Adipocyte (in vitro differentiated cells): ENCODE measurements at regions not wholly inside any gene's neighbourhood (a gene's known extent, or its start where the extent isn't known, plus 50 kb on each side); places are given as distances from the start of the nearest gene placed in this dataset.

Source experiments
- DNase-seq: peaks from one replicate; pipeline ENCODE4 v3.0.0-alpha.2; 2015; ENCODE audit warnings: low read depth
- H3K27me3 ChIP-seq: replicated peaks from 2 replicates; pipeline ENCODE4 v1.7.0; 2013; ENCODE audit warnings: mild to moderate bottlenecking, low read length, moderate library complexity; ENCODE audit not compliant: control insufficient read depth, insufficient read depth
- H3K36me3 ChIP-seq: 2 replicates; pipeline ENCODE4 v1.7.0; 2013; ENCODE audit warnings: low read length, mild to moderate bottlenecking, moderate library complexity; ENCODE audit not compliant: control insufficient read depth, insufficient read depth, severe bottlenecking
- H3K4me1 ChIP-seq: 2 replicates; pipeline ENCODE4 v1.7.0; 2013; ENCODE audit warnings: mild to moderate bottlenecking, low read length, moderate library complexity; ENCODE audit not compliant: control insufficient read depth, insufficient read depth
- H3K4me3 ChIP-seq: 2 replicates; pipeline ENCODE4 v1.7.0; 2013; ENCODE audit warnings: mild to moderate bottlenecking, low read length, moderate library complexity
- H3K9ac ChIP-seq: 2 replicates; pipeline ENCODE4 v1.7.0; 2013; ENCODE audit warnings: mild to moderate bottlenecking, low read length, moderate library complexity
- H3K9me3 ChIP-seq: 2 replicates; pipeline ENCODE4 v1.7.0; 2013; ENCODE audit warnings: mild to moderate bottlenecking, low read length, moderate library complexity; ENCODE audit not compliant: control insufficient read depth

GRCh38 chr6:146890172-146890571 is 291.4 kb downstream of the ADGB start:
- Histone ChIP-seq H3K9me3 (no peaks in the 10 kb centered on the region), H3K4me1 (peaks cover 15% of the 10 kb centered on the region), H3K27me3 (no peaks in the 10 kb centered on the region), H3K36me3 (no peaks in the 10 kb centered on the region), H3K4me3 (no peak overlapping the region), H3K9ac (no peak overlapping the region)
- no peak for DNase-seq

- DNase-seq = no peak
- Histone ChIP-seq H3K27me3 (no peaks in the 10 kb centered on the region), H3K4me1 (peaks cover 15% of the 10 kb centered on the region)
Measured at GRCh38 chr6:146890644-146891434, 292.1 kb downstream of the ADGB start.

GRCh38 chr6:146891615-146892265 is 293.0 kb downstream of the ADGB start:
- Histone ChIP-seq H3K4me3 (no peak overlapping the region), H3K4me1 (peaks cover 11% of the 10 kb centered on the region), H3K27me3 (no peaks in the 10 kb centered on the region), H3K9me3 (no peaks in the 10 kb centered on the region), H3K9ac (no peak overlapping the region), H3K36me3 (no peaks in the 10 kb centered on the region)
- DNase-seq = no peak

More at GRCh38 chr6:146890644-146891434, 292.1 kb downstream of the ADGB start:
- no peaks in the 10 kb centered on the region for H3K9me3 ChIP-seq
- no peak overlapping the region for H3K9ac ChIP-seq
- H3K4me3 ChIP-seq = no peak overlapping the region
- H3K36me3 ChIP-seq = no peaks in the 10 kb centered on the region

- no peak for DNase-seq
- Histone ChIP-seq H3K4me1 (peaks cover 8% of the 10 kb centered on the region), H3K9me3 (no peaks in the 10 kb centered on the region), H3K4me3 (no peak overlapping the region), H3K27me3 (no peaks in the 10 kb centered on the region), H3K9ac (no peak overlapping the region), H3K36me3 (no peaks in the 10 kb centered on the region)
Measured at GRCh38 chr6:146892283-146892612, 293.5 kb downstream of the ADGB start.

- Histone ChIP-seq H3K4me1 (peaks cover 3% of the 10 kb centered on the region), H3K9ac (no peak overlapping the region), H3K36me3 (no peaks in the 10 kb centered on the region), H3K9me3 (no peaks in the 10 kb centered on the region), H3K27me3 (no peaks in the 10 kb centered on the region), H3K4me3 (no peak overlapping the region)
- peak; percentile 47 for DNase-seq
Measured at GRCh38 chr6:146892613-146893401, 294.0 kb downstream of the ADGB start.

- H3K4me1 ChIP-seq = peaks cover 3% of the 10 kb centered on the region
- H3K9ac ChIP-seq = no peak overlapping the region
- no peak for DNase-seq
- no peaks in the 10 kb centered on the region for H3K36me3 ChIP-seq
- H3K9me3 ChIP-seq = no peaks in the 10 kb centered on the region
- no peaks in the 10 kb centered on the region for H3K27me3 ChIP-seq
- no peak overlapping the region for H3K4me3 ChIP-seq
Measured at GRCh38 chr6:146893690-146894089, 294.9 kb downstream of the ADGB start.

- no peaks in the 10 kb centered on the region for H3K36me3 ChIP-seq
- H3K9me3 ChIP-seq = no peaks in the 10 kb centered on the region
- H3K4me3 ChIP-seq = no peak overlapping the region
- peaks cover 3% of the 10 kb centered on the region for H3K4me1 ChIP-seq
- H3K9ac ChIP-seq = no peak overlapping the region
- no peaks in the 10 kb centered on the region for H3K27me3 ChIP-seq
- DNase-seq = no peak
Measured at GRCh38 chr6:146894624-146895023, 295.9 kb downstream of the ADGB start.

GRCh38 chr6:146895101-146895771 is 296.5 kb downstream of the ADGB start:
- Histone ChIP-seq H3K27me3 (no peaks in the 10 kb centered on the region), H3K36me3 (no peaks in the 10 kb centered on the region), H3K4me3 (no peak overlapping the region), H3K9ac (no peak overlapping the region), H3K9me3 (no peaks in the 10 kb centered on the region), H3K4me1 (peaks cover 3% of the 10 kb centered on the region)
- no peak for DNase-seq

GRCh38 chr6:146895772-146896061 is 296.9 kb downstream of the ADGB start:
- Histone ChIP-seq H3K4me1 (peaks cover 3% of the 10 kb centered on the region), H3K9me3 (no peaks in the 10 kb centered on the region), H3K36me3 (no peaks in the 10 kb centered on the region), H3K9ac (no peak overlapping the region), H3K4me3 (no peak overlapping the region), H3K27me3 (no peaks in the 10 kb centered on the region)
- no peak for DNase-seq

- Histone ChIP-seq H3K27me3 (no peaks in the 10 kb centered on the region), H3K9ac (no peak overlapping the region), H3K4me1 (peaks cover 3% of the 10 kb centered on the region), H3K9me3 (no peaks in the 10 kb centered on the region), H3K36me3 (no peaks in the 10 kb centered on the region), H3K4me3 (no peak overlapping the region)
- no peak for DNase-seq
Measured at GRCh38 chr6:146896062-146896813, 297.5 kb downstream of the ADGB start.
